BE2C (cell line): ENCODE measurements at regions not wholly inside any gene's neighbourhood (a gene's known extent, or its start where the extent isn't known, plus 50 kb on each side); places are given as distances from the start of the nearest gene placed in this dataset.

Experiments used
- DNase-seq: peaks from one replicate; pipeline ENCODE4 v3.0.0-alpha.2; 2020
- H3K27me3 ChIP-seq: fragments of 250-450 bp; sonication (Bioruptor Pico); 2 replicates; pipeline ENCODE4 v1.5.1; 2020; ENCODE audit warnings: mild to moderate bottlenecking
- H3K36me3 ChIP-seq: fragments of 250-450 bp; sonication (Bioruptor Pico); 2 replicates; pipeline ENCODE4 v1.5.1; 2020; ENCODE audit warnings: mild to moderate bottlenecking
- H3K4me1 ChIP-seq: fragments of 250-450 bp; sonication (Bioruptor Pico); 2 replicates; pipeline ENCODE4 v1.5.1; 2020
- H3K4me3 ChIP-seq: 2 replicates; pipeline ENCODE4 v1.5.1; 2011; ENCODE audit warnings: low read depth, low read length
- H3K9me3 ChIP-seq: fragments of 250-450 bp; sonication (Bioruptor Pico); 2 replicates; pipeline ENCODE4 v1.5.1; 2020
- TF ChIP-seq, protein P1 (sequence below): IDR thresholded peaks from 2 replicates; pipeline ENCODE4 v1.5.1; 2012; ENCODE audit warnings: mild to moderate bottlenecking, low read depth, low read length

DNA sequence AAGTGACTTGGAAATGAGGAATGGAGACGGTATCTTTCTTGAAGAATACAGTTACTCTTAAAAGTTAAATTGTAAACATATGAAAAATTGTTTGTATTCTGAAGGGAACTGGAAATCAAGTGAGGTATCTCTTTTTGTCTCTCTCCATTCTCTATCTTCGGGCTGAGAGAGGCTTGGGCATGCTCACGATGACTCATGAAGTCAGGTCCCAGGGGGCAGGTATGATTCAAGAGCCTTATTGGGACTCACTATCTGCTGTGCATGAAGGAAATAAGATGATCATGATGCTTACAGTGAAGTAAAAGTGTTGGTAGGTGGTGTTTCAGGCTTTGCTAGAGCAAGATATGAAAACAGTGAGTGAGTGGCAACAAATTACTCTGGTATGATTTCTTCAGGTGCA lies 200.4 kb upstream of the PITX2 start:
- no peaks in the 10 kb centered on the region for H3K4me1 ChIP-seq
- H3K36me3 ChIP-seq = no peaks in the 10 kb centered on the region
- H3K27me3 ChIP-seq = no peaks in the 10 kb centered on the region; the same call in 1 of the 2 replicates
- TF ChIP-seq, protein P1, sequence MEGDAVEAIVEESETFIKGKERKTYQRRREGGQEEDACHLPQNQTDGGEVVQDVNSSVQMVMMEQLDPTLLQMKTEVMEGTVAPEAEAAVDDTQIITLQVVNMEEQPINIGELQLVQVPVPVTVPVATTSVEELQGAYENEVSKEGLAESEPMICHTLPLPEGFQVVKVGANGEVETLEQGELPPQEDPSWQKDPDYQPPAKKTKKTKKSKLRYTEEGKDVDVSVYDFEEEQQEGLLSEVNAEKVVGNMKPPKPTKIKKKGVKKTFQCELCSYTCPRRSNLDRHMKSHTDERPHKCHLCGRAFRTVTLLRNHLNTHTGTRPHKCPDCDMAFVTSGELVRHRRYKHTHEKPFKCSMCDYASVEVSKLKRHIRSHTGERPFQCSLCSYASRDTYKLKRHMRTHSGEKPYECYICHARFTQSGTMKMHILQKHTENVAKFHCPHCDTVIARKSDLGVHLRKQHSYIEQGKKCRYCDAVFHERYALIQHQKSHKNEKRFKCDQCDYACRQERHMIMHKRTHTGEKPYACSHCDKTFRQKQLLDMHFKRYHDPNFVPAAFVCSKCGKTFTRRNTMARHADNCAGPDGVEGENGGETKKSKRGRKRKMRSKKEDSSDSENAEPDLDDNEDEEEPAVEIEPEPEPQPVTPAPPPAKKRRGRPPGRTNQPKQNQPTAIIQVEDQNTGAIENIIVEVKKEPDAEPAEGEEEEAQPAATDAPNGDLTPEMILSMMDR = no peak
- peak; percentile 10 for DNase-seq
- no peaks in the 10 kb centered on the region for H3K9me3 ChIP-seq
- H3K4me3 ChIP-seq = no peak overlapping the region

DNA sequence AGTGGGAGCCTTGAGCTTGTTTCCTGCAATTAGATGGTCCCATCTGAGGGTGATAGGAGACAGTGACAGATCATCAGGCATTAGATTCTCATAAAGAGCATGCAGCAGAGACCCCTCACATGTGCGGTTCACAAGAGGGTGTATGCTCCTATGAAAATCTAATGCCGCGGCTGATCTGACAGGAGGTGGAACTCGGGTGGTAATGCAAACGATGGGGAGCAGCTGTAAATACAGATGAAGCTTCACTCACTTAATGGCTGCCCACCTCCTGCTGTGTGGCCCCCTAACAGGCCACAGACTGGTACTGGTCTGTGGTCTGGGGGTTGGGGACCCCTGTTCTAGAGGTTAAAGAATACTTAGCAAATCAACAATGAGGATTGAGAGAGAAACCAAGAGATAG lies 201.5 kb upstream of the PITX2 start:
- DNase-seq = no peak
- no peak overlapping the region for H3K4me3 ChIP-seq
- H3K36me3 ChIP-seq = no peaks in the 10 kb centered on the region
- H3K4me1 ChIP-seq = no peaks in the 10 kb centered on the region
- TF ChIP-seq, protein P1 = no peak
- H3K9me3 ChIP-seq = no peaks in the 10 kb centered on the region
- H3K27me3 ChIP-seq = no peaks in the 10 kb centered on the region; the same call in 1 of the 2 replicates

DNA sequence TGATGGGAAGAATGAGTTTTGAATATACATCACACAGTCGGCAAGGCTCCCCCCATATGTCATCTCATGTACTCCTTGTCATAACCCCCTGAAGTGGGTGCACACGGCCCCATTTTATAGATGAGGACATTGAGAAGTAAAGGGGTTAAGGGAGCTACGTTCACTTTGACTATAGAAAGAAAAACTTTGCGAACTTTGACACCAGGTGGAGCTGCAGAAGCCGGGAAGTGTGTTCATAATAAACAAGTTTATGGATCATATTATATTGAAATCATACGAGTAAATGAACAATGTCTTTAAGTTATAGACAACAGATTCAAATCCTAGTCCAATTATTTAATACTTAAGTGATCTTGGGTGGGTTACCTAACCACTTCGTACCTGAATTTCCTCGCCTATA lies 203.8 kb upstream of the PITX2 start:
- H3K9me3 ChIP-seq = no peaks in the 10 kb centered on the region
- H3K4me3 ChIP-seq = no peak overlapping the region
- TF ChIP-seq, protein P1 = no peak
- H3K36me3 ChIP-seq = no peaks in the 10 kb centered on the region
- no peaks in the 10 kb centered on the region for H3K4me1 ChIP-seq
- H3K27me3 ChIP-seq = no peaks in the 10 kb centered on the region; the same call in 1 of the 2 replicates
- no peak for DNase-seq

DNA sequence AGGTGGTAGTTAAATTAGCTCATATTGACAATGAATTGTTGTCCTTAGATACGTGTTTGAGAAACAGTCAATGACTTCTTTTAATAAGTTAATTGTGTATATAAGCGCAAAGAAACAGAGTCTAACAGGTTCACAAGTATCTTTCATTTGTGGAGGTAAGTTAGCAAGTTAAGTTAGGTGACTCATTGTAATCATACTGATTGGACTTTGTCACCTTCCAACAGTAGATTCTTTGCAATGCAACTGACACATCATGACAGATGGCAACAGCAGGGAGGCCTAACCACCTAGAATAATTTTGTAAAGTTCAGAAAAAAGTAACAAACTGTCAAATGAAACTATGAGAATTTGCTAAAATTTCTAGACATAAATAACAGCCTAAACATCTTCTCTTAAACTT lies 207.6 kb upstream of the PITX2 start:
- Histone ChIP-seq H3K9me3 (no peaks in the 10 kb centered on the region), H3K4me1 (no peaks in the 10 kb centered on the region), H3K27me3 (no peaks in the 10 kb centered on the region; the same call in none of the 2 replicates), H3K4me3 (no peak overlapping the region), H3K36me3 (no peaks in the 10 kb centered on the region)
- TF ChIP-seq, protein P1 = no peak
- DNase-seq = no peak

DNA sequence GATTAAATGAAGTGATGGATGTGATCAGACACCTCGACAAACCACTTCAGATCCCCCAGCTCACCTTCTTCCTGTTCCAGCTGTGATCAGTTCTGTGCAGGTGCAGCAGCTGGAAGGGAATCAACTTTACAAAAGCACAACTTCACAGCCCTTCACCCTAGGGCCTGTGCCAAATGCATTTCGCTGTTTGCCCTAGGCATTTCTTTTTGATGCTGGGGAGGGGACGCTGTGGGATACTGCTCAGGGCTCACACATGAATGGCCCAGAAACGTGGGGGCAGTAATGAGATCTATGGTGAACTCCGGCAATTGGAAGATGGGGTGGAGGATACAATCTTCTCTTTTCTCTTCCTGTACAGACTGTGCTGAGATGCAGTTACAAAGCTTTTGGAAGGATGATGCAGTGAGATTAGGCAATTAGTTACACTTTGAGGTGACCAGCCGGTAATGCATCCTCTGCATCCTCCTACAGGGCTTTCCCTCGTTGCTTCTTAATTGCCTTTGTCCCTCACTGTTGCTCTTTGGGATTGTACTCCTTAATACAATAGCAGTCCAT lies 215.1 kb upstream of the PITX2 start:
- Histone ChIP-seq H3K27me3 (no peaks in the 10 kb centered on the region; the same call in 1 of the 2 replicates), H3K4me1 (no peaks in the 10 kb centered on the region), H3K9me3 (no peaks in the 10 kb centered on the region), H3K4me3 (no peak overlapping the region), H3K36me3 (no peaks in the 10 kb centered on the region)
- no peak for DNase-seq
- TF ChIP-seq, protein P1 = no peak

DNA sequence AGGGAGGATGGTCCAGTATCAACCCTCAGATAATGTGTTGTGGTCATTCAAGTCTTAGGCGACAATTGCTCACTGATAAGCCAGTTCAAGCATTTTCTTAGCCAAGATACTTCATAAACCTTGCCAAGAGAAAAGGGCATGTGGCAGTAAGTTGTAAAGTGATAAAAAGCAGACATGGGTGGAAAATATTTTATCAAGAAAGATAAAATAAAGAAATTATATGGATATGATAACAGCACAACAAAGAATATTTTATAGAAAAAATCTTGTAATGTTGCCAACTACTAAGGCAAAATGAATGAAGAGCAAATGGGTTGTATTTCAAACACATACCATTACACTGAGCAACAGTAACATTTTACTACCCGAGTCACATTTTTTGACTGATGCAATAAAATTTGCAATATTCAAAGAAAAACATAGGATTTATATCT lies 217.4 kb upstream of the PITX2 start:
- H3K36me3 ChIP-seq = no peaks in the 10 kb centered on the region
- H3K4me3 ChIP-seq = no peak overlapping the region
- no peaks in the 10 kb centered on the region for H3K4me1 ChIP-seq
- DNase-seq = no peak
- TF ChIP-seq, protein P1 = no peak
- no peaks in the 10 kb centered on the region for H3K27me3 ChIP-seq
- H3K9me3 ChIP-seq = no peaks in the 10 kb centered on the region
